ENCODE measurements at regions not wholly inside any gene's neighbourhood (a gene's known extent, or its start where the extent isn't known, plus 50 kb on each side); places are given as distances from the start of the nearest gene placed in this dataset.

DNA sequence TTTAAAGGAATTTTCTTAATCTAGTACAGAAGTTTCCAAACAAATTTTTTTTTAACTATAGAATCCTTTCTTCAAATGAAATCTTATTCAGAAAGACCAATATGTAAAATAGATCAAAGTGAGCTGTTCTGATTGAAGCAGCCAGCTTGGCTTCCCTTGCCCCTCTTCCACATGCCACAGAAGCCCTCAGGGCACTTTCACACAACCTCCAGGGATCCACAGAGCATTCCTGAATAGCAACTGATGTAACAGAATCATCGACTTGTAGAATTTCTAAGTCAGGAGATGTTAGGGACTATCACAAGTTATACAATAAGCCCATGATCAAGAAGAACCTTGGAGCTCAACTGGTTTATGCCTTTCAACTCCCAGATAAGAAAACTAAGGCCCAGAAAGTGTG is 427.8 kb upstream of the C9orf72 start:
- no peak overlapping the region for H2AFZ ChIP-seq (ENCODE audit: low read depth, low read length)
- TF ChIP-seq CTCF (IDR thresholded peaks at IDR 0.05; ENCODE audit: low read depth, low read length) (no peak), EZH2phosphoT487 (IDR thresholded peaks at IDR 0.05; ENCODE audit: low read depth) (no peak)
- no peaks in the 10 kb centered on the region for H4K20me1 ChIP-seq (ENCODE audit: insufficient read depth, low read length)
- no peaks in the 10 kb centered on the region for H3K79me2 ChIP-seq (ENCODE audit: low read length)
- H3K4me3 ChIP-seq (ENCODE audit: low read length): no peak overlapping the region
- no peaks in the 10 kb centered on the region for H3K27me3 ChIP-seq (ENCODE audit: low read depth, low read length)
- no peak overlapping the region for H3K9ac ChIP-seq (ENCODE audit: low read length)
- no peaks in the 10 kb centered on the region for H3K4me1 ChIP-seq (ENCODE audit: low read length)
- no peaks in the 10 kb centered on the region for H3K36me3 ChIP-seq (replicated peaks; ENCODE audit: low read depth, low read length)
- H3K4me2 ChIP-seq (ENCODE audit: low read length): no peak overlapping the region
- no peak overlapping the region for H3K27ac ChIP-seq (ENCODE audit: low read length)
- H3K9me3 ChIP-seq (ENCODE audit: insufficient read depth, low read length): no peaks in the 10 kb centered on the region

DNA sequence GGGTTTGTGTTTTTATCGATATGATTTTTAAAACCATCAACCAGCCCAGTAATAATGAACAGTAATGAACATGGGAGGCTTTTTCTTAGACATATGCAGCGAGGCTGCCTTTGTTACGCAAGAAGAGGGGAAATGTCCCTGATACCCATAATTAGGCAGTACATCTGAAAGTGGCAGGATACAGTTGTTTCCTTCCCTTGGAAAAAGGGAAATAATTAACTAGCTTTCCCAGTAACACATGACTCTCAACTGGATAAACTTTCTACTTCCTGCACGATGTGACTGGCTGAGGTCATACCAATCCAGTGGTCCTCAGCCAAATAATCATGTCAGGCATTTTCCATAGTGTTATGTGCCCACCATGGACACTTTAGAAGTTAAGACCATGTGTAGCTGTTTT is 431.6 kb upstream of the C9orf72 start:
- H4K20me1 ChIP-seq (ENCODE audit: insufficient read depth, low read length): no peaks in the 10 kb centered on the region
- H3K4me2 ChIP-seq (ENCODE audit: low read length): no peak overlapping the region
- no peak overlapping the region for H2AFZ ChIP-seq (ENCODE audit: low read depth, low read length)
- H3K4me1 ChIP-seq (ENCODE audit: low read length): no peaks in the 10 kb centered on the region
- no peak overlapping the region for H3K9ac ChIP-seq (ENCODE audit: low read length)
- no peaks in the 10 kb centered on the region for H3K9me3 ChIP-seq (ENCODE audit: insufficient read depth, low read length)
- TF ChIP-seq CTCF (IDR thresholded peaks at IDR 0.05; ENCODE audit: low read depth, low read length) (no peak), EZH2phosphoT487 (IDR thresholded peaks at IDR 0.05; ENCODE audit: low read depth) (no peak)
- no peaks in the 10 kb centered on the region for H3K79me2 ChIP-seq (ENCODE audit: low read length)
- H3K27ac ChIP-seq (ENCODE audit: low read length): no peak overlapping the region
- H3K36me3 ChIP-seq (replicated peaks; ENCODE audit: low read depth, low read length): no peaks in the 10 kb centered on the region
- no peaks in the 10 kb centered on the region for H3K27me3 ChIP-seq (ENCODE audit: low read depth, low read length)
- H3K4me3 ChIP-seq (ENCODE audit: low read length): no peak overlapping the region

- TF ChIP-seq CTCF (IDR thresholded peaks at IDR 0.05; ENCODE audit: low read depth, low read length) (no peak), EZH2phosphoT487 (IDR thresholded peaks at IDR 0.05; ENCODE audit: low read depth) (no peak)
- H2AFZ ChIP-seq (ENCODE audit: low read depth, low read length): no peak overlapping the region
- H3K4me2 ChIP-seq (ENCODE audit: low read length): no peak overlapping the region
- H3K36me3 ChIP-seq (replicated peaks; ENCODE audit: low read depth, low read length): no peaks in the 10 kb centered on the region
- no peaks in the 10 kb centered on the region for H3K27me3 ChIP-seq (ENCODE audit: low read depth, low read length)
- no peaks in the 10 kb centered on the region for H3K9me3 ChIP-seq (ENCODE audit: insufficient read depth, low read length)
- H3K9ac ChIP-seq (ENCODE audit: low read length): no peak overlapping the region
- no peak overlapping the region for H3K4me3 ChIP-seq (ENCODE audit: low read length)
- no peak overlapping the region for H3K27ac ChIP-seq (ENCODE audit: low read length)
- H4K20me1 ChIP-seq (ENCODE audit: insufficient read depth, low read length): no peaks in the 10 kb centered on the region
- H3K4me1 ChIP-seq (ENCODE audit: low read length): no peaks in the 10 kb centered on the region
- no peaks in the 10 kb centered on the region for H3K79me2 ChIP-seq (ENCODE audit: low read length)
Measured at GRCh38 chr9:28005779-28006178, 432.5 kb upstream of the C9orf72 start.

- no peaks in the 10 kb centered on the region for H3K9me3 ChIP-seq (ENCODE audit: insufficient read depth, low read length)
- H3K27me3 ChIP-seq (ENCODE audit: low read depth, low read length): no peaks in the 10 kb centered on the region
- TF ChIP-seq CTCF (IDR thresholded peaks at IDR 0.05; ENCODE audit: low read depth, low read length) (no peak), EZH2phosphoT487 (IDR thresholded peaks at IDR 0.05; ENCODE audit: low read depth) (no peak)
- H3K27ac ChIP-seq (ENCODE audit: low read length): no peak overlapping the region
- no peak overlapping the region for H3K4me3 ChIP-seq (ENCODE audit: low read length)
- H3K9ac ChIP-seq (ENCODE audit: low read length): no peak overlapping the region
- no peaks in the 10 kb centered on the region for H4K20me1 ChIP-seq (ENCODE audit: insufficient read depth, low read length)
- H3K4me1 ChIP-seq (ENCODE audit: low read length): no peaks in the 10 kb centered on the region
- no peak overlapping the region for H3K4me2 ChIP-seq (ENCODE audit: low read length)
- no peaks in the 10 kb centered on the region for H3K79me2 ChIP-seq (ENCODE audit: low read length)
- H2AFZ ChIP-seq (ENCODE audit: low read depth, low read length): no peak overlapping the region
- H3K36me3 ChIP-seq (replicated peaks; ENCODE audit: low read depth, low read length): no peaks in the 10 kb centered on the region
Measured at GRCh38 chr9:28007097-28007817, 434.0 kb upstream of the C9orf72 start.
